ENCODE measurements at regions not wholly inside any gene's neighbourhood (a gene's known extent, or its start where the extent isn't known, plus 50 kb on each side); places are given as distances from the start of the nearest gene placed in this dataset.

- TF ChIP-seq EP300 (IDR thresholded peaks at IDR 0.05; ENCODE audit: borderline replicate concordance in 1 of 2, low read depth in 2 of 2, low read length in 2 of 2): no peak
- no peak for TF ChIP-seq CTCF (IDR thresholded peaks at IDR 0.05; ENCODE audit: control extremely low read depth in 1 of 3, insufficient read depth in 1 of 3, low read depth in 1 of 3, low read length in 3 of 3)
- TF ChIP-seq SAP30 (IDR thresholded peaks at IDR 0.05; ENCODE audit: insufficient read depth, insufficient replicate concordance, low read length): no peak
- TF ChIP-seq POLR2AphosphoS5 (IDR thresholded peaks at IDR 0.05; ENCODE audit: low read depth, low read length): no peak
- TF ChIP-seq USF2 (IDR thresholded peaks at IDR 0.05; ENCODE audit: low read length): no peak
- no peak for TF ChIP-seq PHF8 (conservative IDR thresholded peaks at IDR 0.05; ENCODE audit: low read depth, low read length)
- TF ChIP-seq NANOG (IDR thresholded peaks at IDR 0.05; ENCODE audit: insufficient read depth, low read depth, low read length, poor library complexity, severe bottlenecking): no peak
- TF ChIP-seq SP2 (IDR thresholded peaks at IDR 0.05; ENCODE audit: low read length): no peak
- no peak for TF ChIP-seq HDAC2 (IDR thresholded peaks at IDR 0.05; ENCODE audit: borderline replicate concordance in 1 of 2, low read depth in 2 of 2, low read length in 2 of 2)
- TF ChIP-seq KDM1A (IDR thresholded peaks at IDR 0.05; ENCODE audit: borderline replicate concordance, low read length): no peak
- no peak for TF ChIP-seq YY1 (IDR thresholded peaks at IDR 0.05; ENCODE audit: low read depth, low read length)
These were observed 718.6 kb downstream of the SORCS3 start for GRCh38 chr10:105359708-105360107.
